IMR-90 (cell line): ENCODE measurements at regions not wholly inside any gene's neighbourhood (a gene's known extent, or its start where the extent isn't known, plus 50 kb on each side); places are given as distances from the start of the nearest gene placed in this dataset.

Experiments
- ATAC-seq: fragments of 200-7000 bp; cut with Tn5 transposase; 2 replicates; pipeline ENCODE4 v1.9.1; 2020; ENCODE audit warnings: low read depth, mild to moderate bottlenecking, moderate library complexity
- BruUV-seq: library from RNA; stranded (reverse); fragments of 400-500 nt; replicated peaks from 2 replicates; lab custom pipeline; 2021; lab: Mats Ljungman, UMichigan
- CTCF ChIA-PET: fragments of 300-600 bp; formaldehyde crosslinking; extraction: SDS; loops from one replicate; lab custom pipeline; 2021; ENCODE audit warnings: antibody characterized with exemption; lab: Yijun Ruan, JAX
- POLR2A ChIA-PET: fragments of 300-600 bp; sonication (Branson Sonifier 250); formaldehyde crosslinking; loops from one replicate; lab custom pipeline; 2022; ENCODE audit warnings: antibody characterized with exemption; ENCODE audit not compliant: unreplicated experiment; lab: Charles Lee
- DNase-seq: peaks from one replicate; pipeline ENCODE4 v3.0.0; 2013
- H2AFZ ChIP-seq: replicated peaks from 2 replicates; pipeline ENCODE3; 2013; ENCODE audit warnings: low read length, mild to moderate bottlenecking; ENCODE audit not compliant: poor library complexity
- H2AK5ac ChIP-seq: 2 replicates; pipeline ENCODE4 v1.6.1; 2013; ENCODE audit warnings: low read depth, low read length, inconsistent platforms
- H2AK9ac ChIP-seq: replicated peaks from 2 replicates; pipeline ENCODE3; 2013; ENCODE audit warnings: mild to moderate bottlenecking, low read depth, low read length, moderate library complexity; ENCODE audit not compliant: poor library complexity
- H2BK120ac ChIP-seq: 2 replicates; pipeline ENCODE4 v1.6.1; 2013; ENCODE audit warnings: low read depth, low read length, inconsistent platforms
- H2BK15ac ChIP-seq: 3 replicates; pipeline ENCODE4 v1.6.1; 2013; ENCODE audit warnings: low read depth, low read length, inconsistent platforms
- H2BK20ac ChIP-seq: 2 replicates; pipeline ENCODE4 v1.6.1; 2013; ENCODE audit warnings: low read depth, mild to moderate bottlenecking, inconsistent platforms, low read length, moderate library complexity
- H2BK5ac ChIP-seq: 2 replicates; pipeline ENCODE4 v1.6.1; 2013; ENCODE audit warnings: mild to moderate bottlenecking, low read depth, low read length, inconsistent platforms; ENCODE audit not compliant: poor library complexity, severe bottlenecking
- H3K14ac ChIP-seq: replicated peaks from 2 replicates; pipeline ENCODE4 v1.6.1; 2013; ENCODE audit warnings: low read depth, low read length, inconsistent platforms
- H3K18ac ChIP-seq: 2 replicates; pipeline ENCODE4 v1.6.1; 2013; ENCODE audit warnings: low read depth, low read length, control low read depth
- H3K23ac ChIP-seq: 2 replicates; pipeline ENCODE4 v1.6.1; 2013; ENCODE audit warnings: low read depth, low read length, inconsistent platforms
- H3K27ac ChIP-seq: 2 replicates; pipeline ENCODE4 v1.5.1; 2013; ENCODE audit warnings: mild to moderate bottlenecking, control low read depth, low read length; ENCODE audit not compliant: insufficient read depth
- H3K27me3 ChIP-seq: 2 replicates; pipeline ENCODE4 v1.6.1; 2013; ENCODE audit warnings: low read length; ENCODE audit not compliant: control insufficient read depth, insufficient read depth
- H3K36me3 ChIP-seq: 2 replicates; pipeline ENCODE4 v1.6.1; 2013; ENCODE audit warnings: low read length, mixed read lengths; ENCODE audit not compliant: control insufficient read depth, insufficient read depth
- H3K4ac ChIP-seq: 2 replicates; pipeline ENCODE4 v1.6.1; 2013; ENCODE audit warnings: low read depth, low read length, inconsistent platforms
- H3K4me1 ChIP-seq: 2 replicates; pipeline ENCODE4 v1.6.1; 2013; ENCODE audit warnings: low read length, mixed read lengths; ENCODE audit not compliant: control insufficient read depth, insufficient read depth
- H3K4me2 ChIP-seq: 2 replicates; pipeline ENCODE4 v1.6.1; 2013; ENCODE audit warnings: low read depth, mild to moderate bottlenecking, control low read depth, low read length, moderate library complexity
- H3K4me3 ChIP-seq: 2 replicates; pipeline ENCODE4 v1.5.1; 2013; ENCODE audit warnings: low read depth, mild to moderate bottlenecking, control low read depth, low read length, moderate library complexity; ENCODE audit not compliant: insufficient read depth
- H3K56ac ChIP-seq: 2 replicates; pipeline ENCODE4 v1.6.1; 2013; ENCODE audit warnings: low read length, inconsistent platforms; ENCODE audit not compliant: insufficient read depth; ENCODE audit errors: extremely low read depth
- H3K79me1 ChIP-seq, 2 experiments: 2 replicates each; pipeline ENCODE4 v1.6.1; 2013; ENCODE audit warnings: low read length in 2 of 2, inconsistent platforms in 1 of 2, low read depth in 1 of 2
- H3K9ac ChIP-seq: 2 replicates; pipeline ENCODE4 v1.6.1; 2013; ENCODE audit warnings: low read depth, low read length, control low read depth
- H3K9me1 ChIP-seq: 2 replicates; pipeline ENCODE4 v1.6.1; 2013; ENCODE audit warnings: low read length, inconsistent platforms; ENCODE audit not compliant: insufficient read depth
- H3K9me3 ChIP-seq: 2 replicates; pipeline ENCODE4 v1.6.1; 2013; ENCODE audit warnings: low read length; ENCODE audit not compliant: control insufficient read depth, insufficient read depth
- H4K20me1 ChIP-seq: 2 replicates; pipeline ENCODE4 v1.6.1; 2013; ENCODE audit warnings: low read length, inconsistent platforms; ENCODE audit not compliant: insufficient read depth
- H4K5ac ChIP-seq: 2 replicates; pipeline ENCODE4 v1.6.1; 2013; ENCODE audit warnings: mild to moderate bottlenecking, low read depth, low read length, control low read depth
- H4K8ac ChIP-seq, 2 experiments: 2 replicates each; pipeline ENCODE4 v1.6.1; 2013; ENCODE audit warnings: low read depth in 2 of 2, low read length in 2 of 2, control low read depth in 1 of 2, inconsistent platforms in 1 of 2
- H4K91ac ChIP-seq: 2 replicates; pipeline ENCODE4 v1.6.1; 2013; ENCODE audit warnings: low read depth, low read length, inconsistent platforms; ENCODE audit not compliant: insufficient read depth
- CHD1 ChIP-seq: IDR thresholded peaks from 2 replicates; pipeline ENCODE4 v1.6.1; 2012; ENCODE audit warnings: low read depth, low read length, improper control_type of control experiment
- CTCF ChIP-seq: conservative IDR thresholded peaks from 2 replicates; pipeline ENCODE4 v1.5.1; 2012; ENCODE audit warnings: mild to moderate bottlenecking, low read depth, low read length, improper control_type of control experiment
- ELK1 ChIP-seq: fragments of 150-350 bp; IDR thresholded peaks from 2 replicates; pipeline ENCODE4 v1.6.1; 2016; ENCODE audit warnings: low read depth, mild to moderate bottlenecking, low read length, moderate library complexity, borderline replicate concordance
- MAFK ChIP-seq: IDR thresholded peaks from 2 replicates; pipeline ENCODE4 v1.6.1; 2012; ENCODE audit warnings: low read depth, low read length, improper control_type of control experiment
- NFE2L2 ChIP-seq: fragments of 150-350 bp; IDR thresholded peaks from 2 replicates; pipeline ENCODE4 v1.6.1; 2016; ENCODE audit warnings: low read depth, mild to moderate bottlenecking, low read length
- RCOR1 ChIP-seq: IDR thresholded peaks from 2 replicates; pipeline ENCODE4 v1.6.1; 2012; ENCODE audit warnings: mild to moderate bottlenecking, low read length, improper control_type of control experiment; ENCODE audit not compliant: insufficient replicate concordance
- SMC3 ChIP-seq: fragments of 150-350 bp; IDR thresholded peaks from 2 replicates; pipeline ENCODE4 v1.6.1; 2016; ENCODE audit warnings: low read depth, mild to moderate bottlenecking, antibody characterized with exemption, low read length, moderate library complexity
- USF2 ChIP-seq: fragments of 150-350 bp; IDR thresholded peaks from 2 replicates; pipeline ENCODE4 v1.6.1; 2017; ENCODE audit warnings: mild to moderate bottlenecking, antibody characterized with exemption, low read length, low read depth
- dilution Hi-C: fragments of 300-500 bp; cut with HindIII; formaldehyde crosslinking; loops from one replicate; pipeline ENCODE4 v1.14.3; 2018; ENCODE audit warnings: low sequenced_read_pairs; ENCODE audit not compliant: unreplicated experiment
- in situ Hi-C: fragments of 300-500 bp; cut with MboI; formaldehyde crosslinking; loops from 3 replicates; pipeline ENCODE4 v1.14.3; 2019; ENCODE audit warnings: low sequenced_read_pairs, inconsistent platforms, mixed read lengths
- intact Hi-C: fragments of 100-400 bp; cut with micrococcal nuclease; formaldehyde crosslinking; loops from 2 replicates; pipeline ENCODE4 v1.10.0; 2022

- BruUV-seq: no TSS peak
- in situ Hi-C loops (no loop called here), intact Hi-C loops (no loop called here), dilution Hi-C loops (no loop called here)
- ChIA-PET POLR2A (no interaction called here), CTCF (no interaction called here)
- no peak overlapping the region for H2AK9ac ChIP-seq
- H2AK5ac ChIP-seq: no peak overlapping the region
- no peak overlapping the region for H3K14ac ChIP-seq
- H3K27ac ChIP-seq: no peak overlapping the region
- H2BK15ac ChIP-seq: no peak overlapping the region
- no peak overlapping the region for H4K8ac ChIP-seq
- no peaks in the 10 kb centered on the region for H3K9me3 ChIP-seq
- H3K56ac ChIP-seq: no peak overlapping the region
- no peaks in the 10 kb centered on the region for H3K4me1 ChIP-seq
- H3K9me1 ChIP-seq: no peaks in the 10 kb centered on the region
- H2BK5ac ChIP-seq: no peak overlapping the region
- H3K4me3 ChIP-seq: no peak overlapping the region
- H3K79me1 ChIP-seq: no peaks in the 10 kb centered on the region
- H3K27me3 ChIP-seq: no peaks in the 10 kb centered on the region
- no peak overlapping the region for H2BK120ac ChIP-seq
- no peak overlapping the region for H4K91ac ChIP-seq
- H4K20me1 ChIP-seq: no peaks in the 10 kb centered on the region
- H3K4me2 ChIP-seq: no peak overlapping the region
- TF ChIP-seq CTCF (no peak), NFE2L2 (no peak), MAFK (no peak), ELK1 (no peak), CHD1 (no peak), RCOR1 (no peak), SMC3 (no peak), USF2 (no peak)
- no peak overlapping the region for H4K5ac ChIP-seq
- no peak for DNase-seq
- no peak overlapping the region for H3K23ac ChIP-seq
- H3K18ac ChIP-seq: no peak overlapping the region
- no peak overlapping the region for H3K9ac ChIP-seq
- no peak overlapping the region for H2BK20ac ChIP-seq
- no peaks in the 10 kb centered on the region for H3K36me3 ChIP-seq
- H3K4ac ChIP-seq: no peak overlapping the region
- H2AFZ ChIP-seq: no peak overlapping the region
- ATAC-seq: no peak
These were observed 443.1 kb upstream of the DAB2 start for GRCh38 chr5:39867923-39868322.
